GM19463 (cell line): ENCODE measurements at regions not wholly inside any gene's neighbourhood (a gene's known extent, or its start where the extent isn't known, plus 50 kb on each side); places are given as distances from the start of the nearest gene placed in this dataset.
A peak's percentile ranks its signal among the peaks of the same experiment; 100 is the strongest.

Source experiments
- ATAC-seq: cut with Tn5 transposase; IDR thresholded peaks from one replicate; pipeline ENCODE4 v1.9.1; 2021; ENCODE audit warnings: mild to moderate bottlenecking, moderate library complexity; ENCODE audit not compliant: unreplicated experiment

GRCh38 chr6:91505199-91505598 is 918.3 kb upstream of the MAP3K7 start:
- no peak for ATAC-seq

DNA sequence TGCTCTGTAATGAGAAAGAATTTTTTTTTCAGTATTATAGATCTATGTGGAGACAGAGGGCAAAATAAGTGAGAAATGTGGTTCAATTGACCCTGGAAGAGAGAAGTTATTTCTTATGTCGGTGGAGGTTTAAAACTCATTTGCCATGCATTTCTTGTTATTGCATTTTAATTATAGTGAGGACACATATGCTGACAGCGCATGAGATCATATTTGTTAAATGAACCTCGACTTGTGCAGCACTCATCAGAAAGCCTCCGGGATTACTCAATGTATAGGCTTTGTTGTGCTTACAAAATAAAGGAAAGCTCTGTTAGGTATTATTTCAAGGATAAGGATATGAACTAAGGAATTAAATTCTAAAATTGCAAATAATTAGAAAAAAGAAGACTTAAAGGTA is 915.1 kb upstream of the MAP3K7 start:
- no peak for ATAC-seq

DNA sequence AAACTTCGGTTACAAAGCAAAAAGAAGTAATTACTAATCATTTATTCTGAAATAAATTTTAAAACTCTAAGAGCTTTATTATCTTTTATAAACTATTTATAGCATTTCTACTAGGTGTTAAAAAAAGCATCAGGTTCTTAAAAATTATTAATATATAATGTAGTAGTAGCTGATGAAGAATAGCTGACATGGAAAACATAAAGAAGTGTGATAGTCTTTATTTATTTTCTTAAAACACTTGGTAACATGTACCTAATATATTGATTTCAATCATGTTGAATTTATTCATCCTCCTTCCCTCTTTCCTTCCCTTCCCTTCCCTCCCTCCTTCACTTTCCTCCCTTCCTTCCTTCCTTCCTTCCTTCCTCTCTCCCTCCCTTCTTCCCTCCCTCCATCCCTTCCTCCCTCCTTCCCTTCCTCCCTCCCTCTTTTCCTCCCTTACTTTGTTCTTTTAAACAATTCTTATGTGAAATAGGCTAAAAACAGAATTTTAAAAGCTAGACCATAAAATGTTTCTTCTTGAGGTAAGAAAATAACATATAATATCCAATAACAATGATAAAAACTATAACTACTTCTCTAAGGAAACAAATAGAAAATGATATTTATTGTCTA is 913.9 kb upstream of the MAP3K7 start:
- no peak for ATAC-seq

DNA sequence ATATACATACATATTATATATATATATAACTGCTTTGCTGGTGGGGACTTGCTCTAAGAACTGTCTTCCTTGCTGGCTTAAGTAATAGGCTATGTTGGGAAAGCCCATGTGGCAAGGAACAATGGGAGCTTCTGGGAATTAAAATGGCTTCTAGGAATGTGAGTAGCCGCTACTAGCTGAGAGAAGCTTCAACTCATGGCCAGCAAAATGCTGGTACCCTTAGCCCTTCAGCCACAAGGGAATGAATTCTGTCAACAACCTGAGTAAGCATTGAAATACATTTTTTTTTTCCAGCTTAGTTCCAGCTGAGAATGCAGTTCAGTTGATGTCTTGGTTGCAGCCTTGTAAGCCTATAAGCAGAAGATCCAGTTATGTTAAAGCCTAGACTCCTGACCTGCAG is 911.7 kb upstream of the MAP3K7 start:
- no peak for ATAC-seq

DNA sequence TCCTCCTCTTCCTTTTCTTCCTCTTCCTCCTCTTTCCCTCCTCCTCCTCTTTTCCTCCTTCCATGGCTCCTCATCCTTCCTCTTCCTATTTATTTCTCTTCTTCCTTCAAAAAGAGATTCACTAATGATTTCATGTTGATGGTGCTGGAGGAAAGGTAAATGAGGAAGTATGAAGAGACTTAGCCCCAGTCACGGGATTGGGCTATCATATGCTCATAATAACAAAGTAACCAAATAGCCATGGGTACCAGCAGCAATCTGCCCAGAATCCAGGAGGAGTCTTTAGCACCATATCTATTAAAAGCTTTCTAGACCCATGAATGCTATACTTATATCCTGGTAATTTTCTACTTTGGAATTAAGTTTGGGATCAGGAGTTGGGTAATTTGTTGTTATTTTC is 910.9 kb upstream of the MAP3K7 start:
- ATAC-seq = no peak

DNA sequence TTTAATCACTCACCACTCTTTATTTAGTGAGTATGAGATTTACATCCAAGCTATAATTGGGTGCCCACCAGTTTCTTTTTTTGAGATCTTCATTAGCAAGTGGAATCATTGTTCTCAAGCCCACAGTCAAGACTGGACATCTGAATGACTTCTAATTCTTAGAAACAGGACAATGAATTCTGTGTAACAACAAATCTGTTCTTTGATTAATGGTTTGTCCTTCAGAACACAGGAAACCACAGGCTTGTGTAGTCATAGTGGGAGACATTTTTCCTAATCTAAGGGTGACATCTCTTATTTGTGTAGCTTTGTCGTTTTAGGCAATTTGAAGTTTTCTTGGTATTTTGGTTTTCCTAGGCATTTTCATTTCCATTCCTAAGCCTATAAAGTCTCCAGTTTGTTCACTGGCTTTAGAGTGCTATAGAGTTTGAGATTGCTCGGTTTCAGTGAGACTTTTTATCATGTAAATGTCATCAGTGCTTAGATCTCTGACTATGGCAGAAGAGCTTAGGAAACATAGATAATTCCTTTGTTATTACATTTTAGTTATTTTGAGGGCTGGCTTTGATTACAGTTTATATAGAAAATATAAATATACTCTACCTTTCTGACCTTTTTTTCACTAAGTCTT is 903.9 kb upstream of the MAP3K7 start:
- ATAC-seq = no peak

- ATAC-seq = no peak
These were observed 901.0 kb upstream of the MAP3K7 start for GRCh38 chr6:91487696-91488392.

GRCh38 chr6:91486200-91486599 is 899.3 kb upstream of the MAP3K7 start:
- peak; percentile 17 for ATAC-seq

- ATAC-seq = no peak
These were observed 898.2 kb upstream of the MAP3K7 start for GRCh38 chr6:91485047-91485446.

DNA sequence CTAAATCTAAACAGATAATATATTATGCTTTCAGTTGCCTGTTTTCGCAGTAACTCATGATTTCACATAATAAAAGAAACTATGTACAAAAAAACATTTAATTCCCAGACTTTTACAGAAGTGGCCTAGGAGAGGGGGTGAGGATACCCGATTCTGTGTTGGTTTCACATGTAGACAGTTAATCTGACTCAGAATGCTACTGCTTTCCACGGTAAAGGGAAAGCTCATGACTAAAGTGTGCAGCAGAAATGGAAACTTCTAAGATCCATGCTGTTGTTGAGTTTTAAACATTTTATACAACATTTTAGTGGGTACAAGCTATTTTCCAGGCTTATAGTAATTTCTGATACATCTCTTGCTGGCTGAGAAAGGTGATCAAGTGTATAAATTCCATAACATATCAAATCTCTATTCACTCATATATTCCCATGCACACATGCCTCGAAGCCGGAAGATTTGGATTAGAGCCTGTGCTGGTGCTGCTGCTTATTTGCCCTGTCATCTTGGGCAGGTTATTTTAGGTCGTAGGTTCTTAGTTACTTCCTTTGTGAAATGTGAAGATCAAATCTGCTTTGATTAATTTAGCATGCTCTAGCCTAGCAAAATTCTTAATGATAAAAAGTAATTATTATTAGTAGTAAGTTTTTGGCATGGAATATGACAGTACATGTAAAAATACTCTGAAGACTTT is 896.7 kb upstream of the MAP3K7 start:
- ATAC-seq = peak; percentile 46

GRCh38 chr6:91482498-91482897 is 895.6 kb upstream of the MAP3K7 start:
- peak; percentile 65 for ATAC-seq

DNA sequence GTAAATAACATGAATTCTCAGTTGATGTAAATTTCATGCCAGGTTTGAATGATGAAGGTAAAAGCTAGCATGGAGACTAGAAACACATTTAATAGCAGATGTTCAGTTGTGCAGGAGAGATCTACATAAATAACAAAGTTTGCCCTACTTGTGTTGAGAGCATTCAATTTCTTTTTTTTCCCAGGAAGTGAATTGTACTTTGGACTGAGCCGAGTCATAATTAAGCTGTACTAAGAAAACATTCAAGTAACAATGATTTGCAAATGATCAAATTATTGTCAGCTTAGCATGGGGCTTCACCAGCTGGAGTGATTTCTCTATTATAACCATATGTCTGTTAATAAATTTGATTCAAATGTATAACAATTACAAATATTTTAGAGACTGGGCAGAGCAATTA is 893.5 kb upstream of the MAP3K7 start:
- no peak for ATAC-seq

- ATAC-seq = no peak
These were observed 890.8 kb upstream of the MAP3K7 start for GRCh38 chr6:91477688-91478087.

- ATAC-seq = peak; percentile 65
These were observed 889.1 kb upstream of the MAP3K7 start for GRCh38 chr6:91476000-91476399.

DNA sequence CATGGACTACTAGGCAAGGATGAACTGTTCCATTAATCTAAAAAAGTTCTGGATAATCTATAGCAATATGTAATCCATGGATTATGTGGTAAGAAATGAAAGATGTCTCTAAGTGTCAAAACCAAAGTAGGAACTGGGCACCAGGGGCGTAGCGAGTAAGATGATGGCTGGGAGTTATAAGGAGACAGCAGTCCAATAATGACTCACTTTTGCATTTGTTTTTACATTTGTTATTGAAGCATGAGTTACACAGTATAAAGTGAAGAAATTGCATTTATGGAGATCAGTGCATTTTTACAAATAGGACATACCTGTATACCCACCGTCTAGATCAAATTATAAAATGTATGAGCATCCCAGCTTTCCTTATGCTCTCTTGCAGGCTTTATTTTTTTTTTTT is 878.5 kb upstream of the MAP3K7 start:
- no peak for ATAC-seq

DNA sequence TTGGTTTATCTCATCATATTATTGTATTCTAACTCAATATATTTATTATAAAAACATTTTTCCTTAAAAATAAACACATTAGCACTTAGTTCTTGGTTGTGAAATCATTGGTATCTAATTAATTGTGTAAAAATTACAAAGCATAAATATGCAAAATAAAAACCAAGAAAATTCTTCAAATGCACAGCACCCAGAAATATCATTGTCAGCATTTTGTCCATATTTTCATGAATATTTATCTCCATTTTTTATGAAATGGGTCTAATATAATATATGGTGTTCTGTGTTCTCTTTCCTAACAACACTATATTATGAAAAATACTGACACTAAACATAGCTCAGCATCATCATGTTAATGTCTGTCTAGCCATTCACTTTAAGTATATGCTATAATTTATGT is 877.8 kb upstream of the MAP3K7 start:
- ATAC-seq = no peak

DNA sequence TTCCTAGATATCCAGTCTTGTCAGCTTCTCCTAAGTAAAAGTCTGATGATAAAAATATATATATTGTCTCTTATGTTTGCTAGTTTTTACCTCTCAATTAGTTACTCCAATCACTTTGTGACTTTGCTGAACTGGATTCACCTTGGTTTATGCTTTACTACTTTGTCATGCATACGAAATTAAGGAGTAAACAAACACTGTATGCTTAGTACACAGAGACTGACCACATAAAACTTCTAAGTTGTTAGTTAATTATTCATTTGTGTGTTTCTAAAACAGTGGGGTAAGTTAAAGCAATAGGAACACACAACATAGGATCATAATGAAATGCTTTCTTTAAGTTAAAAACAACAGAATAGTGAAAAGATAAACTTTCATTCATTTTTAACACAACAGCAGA is 877.3 kb upstream of the MAP3K7 start:
- ATAC-seq = peak; percentile 60

- no peak for ATAC-seq
These were observed 875.4 kb upstream of the MAP3K7 start for GRCh38 chr6:91462241-91462640.

- ATAC-seq = no peak
These were observed 866.5 kb upstream of the MAP3K7 start for GRCh38 chr6:91453224-91453878.

DNA sequence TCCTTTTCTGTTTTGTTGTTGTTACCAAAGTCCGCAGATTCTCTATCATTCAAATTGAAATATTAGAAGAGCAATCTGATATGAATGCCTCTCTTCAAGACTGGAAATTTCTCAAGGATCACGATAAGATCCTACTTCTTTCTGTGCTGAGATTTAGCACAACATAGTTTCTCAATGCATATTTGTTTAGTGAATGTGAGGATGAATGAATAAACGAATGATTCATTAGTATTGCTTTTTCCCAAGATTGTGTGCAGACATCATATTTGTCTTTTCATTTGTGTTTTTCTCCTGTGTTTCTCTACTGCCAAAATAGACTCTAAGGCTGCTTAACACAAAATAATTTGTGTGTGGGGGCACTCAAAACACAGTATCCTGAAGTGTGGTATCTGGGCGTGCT is 862.7 kb upstream of the MAP3K7 start:
- ATAC-seq = no peak

GRCh38 chr6:91447530-91448254 is 860.8 kb upstream of the MAP3K7 start:
- ATAC-seq = no peak
